Daoy (cell line): ENCODE measurements at regions not wholly inside any gene's neighbourhood (a gene's known extent, or its start where the extent isn't known, plus 50 kb on each side); places are given as distances from the start of the nearest gene placed in this dataset.
"Not testable (repeated sequence)": the region's sequence is repeated elsewhere in the genome, so short reads cannot be mapped to it uniquely, and the experiment has no call there.

ENCODE experiments used
- DNase-seq: peaks from one replicate; pipeline ENCODE4 v3.0.0-alpha.2; 2015; ENCODE audit warnings: low read depth

GRCh38 chr9:16052757-16053530 is 500.1 kb downstream of the CCDC171 start:
- DNase-seq, result no peak

- DNase-seq, result peak; percentile 25
Measured at GRCh38 chr9:16057541-16057940, 504.7 kb downstream of the CCDC171 start.

GRCh38 chr9:16058131-16058549 is 505.3 kb downstream of the CCDC171 start:
- DNase-seq, result peak; percentile 82

- DNase-seq, result no peak
Measured at GRCh38 chr9:16060436-16061129, 507.7 kb downstream of the CCDC171 start.

GRCh38 chr9:16062542-16063240 is 509.8 kb downstream of the CCDC171 start:
- DNase-seq, result peak; percentile 90

- no peak for DNase-seq
Measured at GRCh38 chr9:16063241-16063591, 510.4 kb downstream of the CCDC171 start.

GRCh38 chr9:16064771-16065170 is 511.9 kb downstream of the CCDC171 start:
- DNase-seq, result peak; percentile 49

- DNase-seq, result not testable (repeated sequence)
Measured at GRCh38 chr9:16066201-16066600, 513.4 kb downstream of the CCDC171 start.

GRCh38 chr9:16068476-16068875 is 515.6 kb downstream of the CCDC171 start:
- DNase-seq, result no peak

- DNase-seq, result no peak
Measured at GRCh38 chr9:16069249-16069648, 516.4 kb downstream of the CCDC171 start.

GRCh38 chr9:16069671-16070454 is 517.0 kb downstream of the CCDC171 start:
- peak; percentile 30 for DNase-seq

- no peak for DNase-seq
Measured at GRCh38 chr9:16070455-16071145, 517.8 kb downstream of the CCDC171 start.

GRCh38 chr9:16071400-16071799 is 518.6 kb downstream of the CCDC171 start:
- DNase-seq, result no peak

GRCh38 chr9:16074963-16075362 is 522.1 kb downstream of the CCDC171 start:
- DNase-seq, result no peak

- DNase-seq, result no peak
Measured at GRCh38 chr9:16075696-16076095, 522.9 kb downstream of the CCDC171 start.

GRCh38 chr9:16076511-16076910 is 523.7 kb downstream of the CCDC171 start:
- DNase-seq, result no peak

GRCh38 chr9:16082796-16083195 is 530.0 kb downstream of the CCDC171 start:
- DNase-seq, result no peak

- DNase-seq, result no peak
Measured at GRCh38 chr9:16085167-16085726, 532.4 kb downstream of the CCDC171 start.

- DNase-seq, result no peak
Measured at GRCh38 chr9:16090907-16091629, 538.2 kb downstream of the CCDC171 start.
